ENCODE measurements at regions not wholly inside any gene's neighbourhood (a gene's known extent, or its start where the extent isn't known, plus 50 kb on each side); places are given as distances from the start of the nearest gene placed in this dataset.

- no peak for DNase-seq (ENCODE audit: low spot score)
Observed at GRCh38 chr20:6693178-6693807, 74.2 kb upstream of the BMP2 start.

GRCh38 chr20:6692566-6693173 lies 74.8 kb upstream of the BMP2 start:
- no peak for ATAC-seq (ENCODE audit: low FRiP score)
- TF ChIP-seq CTCF (IDR thresholded peaks at IDR 0.05): no peak
- no peak for DNase-seq (ENCODE audit: low spot score)

More at GRCh38 chr20:6693178-6693807, 74.2 kb upstream of the BMP2 start:
- ATAC-seq (ENCODE audit: low FRiP score): no peak
- no peak for TF ChIP-seq CTCF (IDR thresholded peaks at IDR 0.05)

GRCh38 chr20:6691516-6691915 lies 76.0 kb upstream of the BMP2 start:
- TF ChIP-seq CTCF (IDR thresholded peaks at IDR 0.05): no peak
- no peak for ATAC-seq (ENCODE audit: low FRiP score)

GRCh38 chr20:6689339-6689973 lies 78.0 kb upstream of the BMP2 start:
- ATAC-seq (ENCODE audit: low FRiP score) (no peak), DNase-seq (ENCODE audit: low spot score) (no peak)
- TF ChIP-seq CTCF (IDR thresholded peaks at IDR 0.05): no peak

More at GRCh38 chr20:6691516-6691915, 76.0 kb upstream of the BMP2 start:
- DNase-seq (ENCODE audit: low spot score): no peak

- DNase-seq (ENCODE audit: low spot score) (no peak), ATAC-seq (ENCODE audit: low FRiP score) (no peak)
- TF ChIP-seq CTCF (IDR thresholded peaks at IDR 0.05): no peak
Observed at GRCh38 chr20:6686171-6686570, 81.3 kb upstream of the BMP2 start.

- ATAC-seq (ENCODE audit: low FRiP score) (no peak), DNase-seq (ENCODE audit: low spot score) (no peak)
- TF ChIP-seq CTCF (IDR thresholded peaks at IDR 0.05): no peak
Observed at GRCh38 chr20:6685626-6686025, 81.9 kb upstream of the BMP2 start.

GRCh38 chr20:6685181-6685582 lies 82.3 kb upstream of the BMP2 start:
- DNase-seq (ENCODE audit: low spot score) (no peak), ATAC-seq (ENCODE audit: low FRiP score) (no peak)
- TF ChIP-seq CTCF (IDR thresholded peaks at IDR 0.05): no peak

Data from omental fat pad (tissue), 3 donors.